NOMO-1 treated with dmso at 0.1 percent for 144 hours (cell line): ENCODE measurements at regions not wholly inside any gene's neighbourhood (a gene's known extent, or its start where the extent isn't known, plus 50 kb on each side); places are given as distances from the start of the nearest gene placed in this dataset.
"Not testable (repeated sequence)": the region's sequence is repeated elsewhere in the genome, so short reads cannot be mapped to it uniquely, and the experiment has no call there.

Experiments used
- DNase-seq: peaks from one replicate; lab custom pipeline; 2025; ENCODE audit not compliant: unreplicated experiment; lab: John Stamatoyannopoulos, UW

DNA sequence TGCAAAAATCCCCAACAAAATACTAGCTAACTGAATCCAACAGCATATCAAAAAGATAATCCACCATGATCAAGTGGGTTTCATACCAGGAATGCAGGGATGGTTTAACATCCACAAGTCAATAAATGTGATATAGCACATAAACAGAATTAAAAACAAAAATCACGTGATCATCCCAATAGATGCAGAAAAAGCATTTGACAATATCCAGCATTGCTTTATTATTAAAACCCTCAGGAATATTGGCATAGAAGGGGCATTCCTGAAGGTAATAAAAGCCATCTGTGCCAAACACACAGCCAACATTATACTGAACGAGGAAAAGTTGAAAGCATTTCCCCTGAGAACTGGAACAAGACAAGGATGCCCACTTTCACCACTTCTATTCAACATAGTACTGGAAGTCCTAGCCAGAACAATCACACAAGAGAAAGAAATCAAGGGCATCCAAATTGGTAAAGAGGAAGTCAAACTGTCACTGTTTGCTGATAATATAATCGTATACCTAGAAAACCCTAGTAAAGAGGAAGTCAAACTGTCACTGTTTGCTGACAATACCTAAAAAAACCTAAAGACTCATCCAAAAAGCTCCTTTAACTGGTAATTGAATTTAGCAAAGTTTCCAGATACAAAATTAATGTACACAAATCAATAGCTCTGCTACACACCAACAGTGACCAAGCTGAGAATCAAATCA is 109.8 kb downstream of the RNASET2 start:
- not testable (repeated sequence) for DNase-seq

DNA sequence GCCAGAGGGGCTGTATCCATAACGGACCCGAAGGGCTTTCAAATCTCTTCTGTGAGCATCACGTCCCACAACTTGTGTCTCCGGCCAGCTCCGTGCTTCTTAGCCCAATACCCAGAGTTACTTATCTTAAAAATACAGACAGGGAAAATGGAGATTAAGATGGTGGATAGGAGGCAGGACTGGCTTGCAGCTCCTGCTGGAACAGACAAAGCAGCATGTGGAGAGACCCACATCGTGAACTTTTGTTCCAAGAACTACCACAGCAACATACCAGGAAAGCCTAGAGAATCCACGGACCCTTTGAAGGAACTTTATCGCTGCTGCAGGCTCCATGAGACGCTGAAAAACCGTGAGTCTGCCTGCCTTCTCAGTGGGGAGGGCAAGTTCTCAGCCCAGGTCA is 113.7 kb downstream of the RNASET2 start:
- no peak for DNase-seq

DNA sequence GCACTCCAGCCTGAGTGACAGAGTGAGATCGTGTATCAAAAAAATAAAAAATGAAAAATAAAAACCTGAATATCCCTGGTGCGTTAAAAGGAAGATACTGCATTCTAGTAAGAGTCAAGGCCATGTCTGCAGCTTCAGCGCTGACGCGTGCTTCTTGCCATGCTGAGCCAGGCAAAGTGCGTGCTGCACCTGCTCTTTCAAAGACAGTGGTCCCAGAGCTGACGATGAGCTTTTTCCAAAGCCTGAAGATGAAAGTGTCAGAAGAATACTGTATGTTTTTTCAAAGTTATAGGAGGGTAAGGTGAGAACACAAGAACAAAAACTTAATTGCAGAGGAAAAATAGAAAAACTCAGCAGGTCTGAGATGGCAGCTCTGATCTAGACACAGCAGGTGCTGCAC is 115.1 kb downstream of the RNASET2 start:
- DNase-seq: no peak

DNA sequence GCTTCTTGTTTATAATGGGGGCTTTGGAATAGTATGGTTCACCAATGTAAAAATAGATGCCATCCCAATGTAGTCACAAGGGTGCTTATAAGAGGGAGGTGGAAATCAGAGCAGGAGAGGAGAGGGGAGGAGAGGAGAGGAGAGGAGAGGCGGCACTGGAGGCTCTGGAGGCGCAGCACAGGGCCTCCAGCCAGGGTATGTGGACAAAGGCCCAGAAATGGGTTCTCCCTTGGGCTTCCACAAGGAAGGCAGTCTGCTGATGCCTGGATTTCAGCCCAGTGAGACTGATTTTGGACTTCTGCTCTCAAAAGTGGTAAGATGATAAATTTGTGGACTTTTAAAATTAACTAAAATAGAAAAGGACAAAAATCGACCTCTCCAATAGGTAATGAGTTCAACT is 116.8 kb downstream of the RNASET2 start:
- no peak for DNase-seq

DNA sequence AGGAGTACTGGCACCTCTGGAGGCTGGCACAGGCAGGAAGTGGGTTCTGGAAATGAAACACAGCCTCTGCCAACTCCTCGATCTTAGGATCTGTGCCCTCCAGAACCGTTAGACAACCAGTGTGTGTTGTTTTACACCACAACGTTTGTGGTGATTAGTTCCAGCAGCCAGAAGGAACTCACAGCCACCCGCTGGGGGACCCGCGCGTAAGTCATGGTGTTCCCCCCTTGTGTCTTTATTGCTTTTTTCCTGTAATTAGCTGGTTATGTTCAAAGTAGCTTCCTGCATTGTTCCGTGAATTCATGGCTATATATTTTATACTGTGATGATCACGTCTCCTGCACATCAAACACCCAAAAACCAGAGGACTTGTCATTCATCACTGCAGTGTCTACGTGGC is 117.4 kb downstream of the RNASET2 start:
- DNase-seq: no peak

DNA sequence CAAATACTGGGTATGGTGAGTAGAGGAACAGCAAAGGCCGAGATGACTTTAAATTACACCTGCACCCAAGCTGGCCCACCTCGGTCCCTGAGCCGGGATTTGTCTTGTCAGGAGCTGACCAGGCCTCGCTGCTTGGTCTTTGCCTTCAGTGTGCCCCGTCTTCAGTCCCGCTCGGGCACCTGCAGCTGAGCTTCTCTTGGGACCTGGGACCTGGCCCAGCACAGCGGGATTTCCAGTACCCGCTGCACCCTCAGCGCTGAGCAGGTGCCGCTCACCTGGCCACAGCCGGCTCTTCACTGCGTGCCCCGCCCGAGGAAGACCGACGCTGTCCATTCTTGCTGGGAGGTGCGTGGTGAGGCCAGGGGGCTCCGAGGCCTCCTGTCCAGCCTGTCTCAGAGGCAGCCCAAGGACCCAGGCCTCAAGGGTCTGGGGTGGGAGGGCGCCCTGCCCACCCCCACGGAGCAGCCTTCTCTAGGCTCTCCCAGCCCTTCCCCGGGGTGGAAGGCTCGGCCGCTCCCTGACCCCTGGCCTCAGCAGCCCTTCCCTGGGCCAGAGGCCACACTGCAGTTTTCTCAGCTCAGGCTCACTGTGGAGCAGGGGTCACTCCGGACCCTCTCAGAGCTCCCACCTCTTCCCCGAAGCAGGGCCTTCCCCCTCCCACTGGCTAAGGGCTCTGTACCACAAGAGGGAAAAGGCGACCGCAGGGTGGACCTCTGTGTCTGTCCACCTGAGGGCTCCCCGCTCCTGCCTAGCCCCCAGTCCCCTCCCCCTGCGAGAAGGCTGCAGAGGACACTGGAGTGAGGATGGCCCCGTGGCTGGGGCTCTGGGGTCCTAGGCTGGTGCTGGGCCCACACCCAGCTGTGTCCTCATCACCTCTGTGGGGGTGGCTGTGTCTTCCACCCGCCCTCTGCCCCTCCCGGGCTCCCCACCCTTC is 119.3 kb downstream of the RNASET2 start:
- no peak for DNase-seq

DNA sequence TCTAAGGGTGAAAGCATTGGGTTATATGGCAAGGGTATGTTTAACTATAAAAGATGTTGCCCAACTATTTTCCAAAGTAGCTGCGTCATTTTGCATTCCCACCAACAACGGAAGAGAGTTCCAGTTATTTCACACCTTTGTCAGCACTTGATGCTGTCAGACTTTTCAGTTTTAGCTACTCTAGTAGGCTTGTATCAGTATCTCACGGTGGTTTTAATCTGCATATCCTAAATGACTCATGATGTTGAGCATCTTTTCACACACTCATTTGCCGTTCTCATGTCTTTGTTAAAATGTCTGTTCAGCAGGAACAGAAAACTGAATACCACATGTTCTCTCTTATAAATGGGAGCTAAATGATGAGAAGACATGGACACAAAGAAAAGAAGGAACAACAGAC is 122.3 kb downstream of the RNASET2 start:
- no peak for DNase-seq

DNA sequence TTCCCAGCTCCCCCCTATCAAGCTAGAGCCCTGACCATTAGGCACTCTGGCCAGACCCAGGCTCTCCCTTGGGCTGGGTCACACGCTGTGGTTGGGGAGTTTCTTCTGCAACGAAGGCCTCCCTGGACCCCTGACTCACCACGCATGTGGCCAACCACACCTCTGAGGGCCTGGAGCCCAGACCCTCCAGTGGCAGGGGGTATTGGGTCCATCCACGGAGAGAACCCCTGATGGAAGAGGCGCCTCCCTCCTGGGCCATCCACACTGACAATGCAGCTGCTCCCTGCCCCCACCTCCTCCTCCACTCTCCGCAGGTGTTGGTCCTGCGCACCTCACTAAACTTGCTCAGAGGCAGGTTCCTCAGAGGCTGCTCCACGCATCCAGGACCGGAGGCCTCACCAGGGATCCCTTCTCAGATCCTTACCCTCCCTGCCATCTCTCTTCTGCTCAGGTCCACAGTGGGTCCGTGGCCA is 125.4 kb downstream of the RNASET2 start:
- DNase-seq: no peak

DNA sequence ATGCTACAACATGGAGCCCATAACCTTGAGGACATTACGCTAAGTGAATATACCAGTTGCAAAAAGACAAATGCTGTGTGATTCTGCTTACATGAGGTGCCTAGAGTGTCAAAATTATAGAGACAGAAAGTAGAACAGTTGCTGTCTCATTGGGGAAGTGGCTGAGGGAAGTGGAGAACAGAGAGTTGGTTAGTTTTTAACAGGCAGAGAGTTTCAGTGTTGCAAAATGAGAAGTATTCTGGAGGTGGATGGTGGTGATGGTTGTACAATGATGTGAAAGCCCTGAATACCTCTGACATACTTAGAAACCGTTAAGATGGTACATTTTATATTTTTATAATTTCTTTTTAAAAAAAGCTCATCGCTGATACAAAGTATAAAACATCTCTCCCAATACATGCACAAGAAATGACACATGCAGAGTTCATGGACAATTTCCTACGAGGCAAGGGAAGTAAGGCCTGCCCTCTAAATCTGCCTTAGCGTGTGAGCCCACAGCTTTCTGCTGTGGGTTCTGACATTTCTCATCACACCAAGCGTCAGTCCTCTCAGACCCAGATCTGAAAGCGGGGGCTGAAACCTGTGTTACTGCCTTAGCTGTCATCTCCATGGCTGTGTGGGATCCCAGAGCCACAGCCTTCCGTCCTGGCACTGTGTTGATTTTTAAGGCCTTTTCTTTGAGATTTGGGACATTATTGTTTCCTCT is 126.0 kb downstream of the RNASET2 start:
- DNase-seq: peak; percentile 84

DNA sequence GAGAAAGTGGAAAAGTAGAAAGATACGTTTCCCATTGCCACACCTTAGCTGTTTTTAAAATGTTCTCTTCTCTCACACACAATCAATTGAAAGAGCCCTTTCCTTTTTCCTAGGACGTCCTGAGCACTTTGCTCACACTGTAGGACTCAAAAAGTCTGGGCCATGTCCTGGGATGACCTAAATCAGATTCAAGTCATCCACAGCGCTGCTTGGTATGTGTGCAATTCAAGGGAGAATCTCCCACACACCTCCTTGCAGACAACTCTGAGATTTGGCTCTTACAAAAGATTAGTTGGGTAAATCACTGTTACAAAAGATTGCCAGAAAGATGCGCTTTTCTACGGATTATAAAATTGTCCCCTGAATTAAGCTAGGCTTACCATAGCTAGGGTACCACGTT is 130.1 kb downstream of the RNASET2 start:
- DNase-seq: no peak

DNA sequence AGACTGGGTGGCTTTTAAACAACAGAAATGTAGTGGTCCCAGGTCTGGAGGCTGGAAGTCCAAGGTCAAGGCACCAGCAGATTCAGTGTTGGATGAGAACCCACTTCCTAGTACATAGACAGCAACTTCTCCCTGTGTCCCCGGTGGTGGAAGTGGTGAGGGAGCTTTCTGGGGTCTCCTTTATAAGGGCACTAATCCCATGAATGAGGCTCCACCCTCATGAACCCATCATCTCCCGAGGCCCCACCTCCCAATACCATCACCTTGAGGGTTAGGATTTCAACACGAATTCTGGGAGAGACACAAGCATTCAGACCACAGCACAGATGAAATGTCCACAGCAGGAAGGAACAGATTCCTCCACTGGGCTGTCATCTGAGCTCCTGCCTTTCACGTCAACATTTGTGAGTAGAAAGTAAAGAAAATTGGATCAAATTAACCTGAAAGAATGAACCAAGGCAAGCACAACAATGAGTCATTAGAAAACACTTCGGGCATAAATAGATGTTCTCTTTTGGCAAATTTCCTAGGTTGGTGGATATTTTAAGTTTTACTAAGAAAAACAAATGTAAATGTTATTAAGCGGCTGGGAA is 130.7 kb downstream of the RNASET2 start:
- DNase-seq: no peak

DNA sequence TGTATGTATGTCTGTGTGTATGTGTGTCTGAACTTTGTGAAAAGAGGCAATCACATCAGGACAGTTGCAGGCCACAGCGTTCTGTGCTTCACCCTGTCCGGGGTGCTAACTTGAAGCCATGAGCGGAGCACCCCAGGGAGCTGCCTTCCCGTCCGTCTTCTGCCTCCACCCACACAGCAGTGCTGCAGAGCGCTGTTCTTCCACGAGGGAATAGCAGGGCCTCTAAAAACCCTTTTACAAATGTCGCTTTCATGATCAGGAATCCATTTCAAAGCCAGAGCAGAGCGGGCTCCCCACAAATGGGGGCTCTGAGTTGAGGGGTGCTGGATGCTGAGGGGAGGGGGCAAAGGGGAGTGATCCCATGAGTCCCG is 131.5 kb downstream of the RNASET2 start:
- DNase-seq: no peak

DNA sequence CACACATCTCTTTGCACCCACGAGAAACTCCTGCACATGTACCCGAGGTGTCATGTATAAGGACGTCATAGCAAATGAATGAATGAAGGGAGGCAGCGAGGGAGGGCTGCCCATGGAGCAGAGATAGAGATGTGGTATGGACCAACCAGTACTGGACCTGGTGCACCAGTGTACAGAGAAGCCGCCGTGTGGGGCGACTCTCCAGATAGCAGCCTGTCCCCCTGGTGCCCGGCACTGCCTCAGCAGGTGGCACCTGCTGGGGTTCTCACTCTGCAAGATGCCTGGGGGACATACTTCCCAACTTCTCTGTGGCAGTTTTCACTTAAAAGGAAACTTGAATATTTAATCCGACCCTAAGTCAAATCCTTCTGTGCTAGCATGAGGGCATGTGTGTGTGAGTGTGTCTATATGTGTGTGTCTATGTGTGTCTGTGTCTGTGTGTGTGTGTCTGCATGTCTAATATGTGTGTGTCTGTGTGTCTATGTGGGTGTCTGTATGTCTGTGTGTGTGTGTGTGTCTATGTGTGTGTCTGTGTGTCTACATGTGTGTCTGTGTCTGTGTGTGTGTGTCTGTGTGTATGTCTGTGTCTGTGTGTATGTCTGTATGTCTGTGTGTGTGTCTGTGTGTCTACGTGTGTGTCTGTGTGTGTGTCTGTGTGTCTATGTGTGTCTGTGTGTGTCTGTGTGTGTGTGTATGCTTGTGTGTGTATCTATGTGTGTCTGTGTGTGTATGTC is 132.0 kb downstream of the RNASET2 start:
- DNase-seq: no peak

DNA sequence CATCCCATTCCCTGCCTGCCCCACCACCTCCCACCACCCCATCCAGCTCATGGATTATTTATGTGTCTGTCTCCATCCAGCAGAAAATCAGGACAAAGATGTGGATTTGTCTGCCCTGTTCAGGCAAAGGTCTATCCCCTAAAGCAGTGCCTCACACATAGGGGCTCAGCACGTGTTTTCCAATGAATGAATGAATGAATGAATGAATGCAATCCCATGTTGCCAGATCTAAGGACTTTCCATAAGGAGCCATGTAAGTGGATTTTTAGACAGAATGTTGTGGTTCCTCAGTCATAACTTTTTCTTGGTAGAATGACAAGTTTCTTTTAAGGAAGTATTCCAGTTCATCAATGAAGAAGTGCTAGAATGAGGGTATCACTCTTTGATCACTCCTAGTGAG is 133.7 kb downstream of the RNASET2 start:
- no peak for DNase-seq

DNA sequence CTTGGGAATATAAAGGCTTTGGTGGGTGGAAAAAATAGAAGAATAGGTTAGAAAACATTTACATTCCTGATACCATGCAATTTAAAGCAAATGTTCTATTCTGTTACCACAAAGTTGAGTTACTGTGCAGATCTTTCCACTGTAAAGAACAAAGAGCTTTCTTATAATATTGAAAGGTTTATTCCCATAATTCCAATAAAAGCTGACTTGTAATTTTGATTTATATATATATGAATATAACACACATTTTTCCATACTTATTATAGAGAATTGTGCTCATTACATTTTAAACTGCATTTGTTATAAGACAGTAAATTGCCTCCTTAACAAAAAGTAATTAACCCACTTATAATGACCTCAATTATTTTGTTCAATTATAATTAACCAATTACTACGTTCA is 135.9 kb downstream of the RNASET2 start:
- no peak for DNase-seq

DNA sequence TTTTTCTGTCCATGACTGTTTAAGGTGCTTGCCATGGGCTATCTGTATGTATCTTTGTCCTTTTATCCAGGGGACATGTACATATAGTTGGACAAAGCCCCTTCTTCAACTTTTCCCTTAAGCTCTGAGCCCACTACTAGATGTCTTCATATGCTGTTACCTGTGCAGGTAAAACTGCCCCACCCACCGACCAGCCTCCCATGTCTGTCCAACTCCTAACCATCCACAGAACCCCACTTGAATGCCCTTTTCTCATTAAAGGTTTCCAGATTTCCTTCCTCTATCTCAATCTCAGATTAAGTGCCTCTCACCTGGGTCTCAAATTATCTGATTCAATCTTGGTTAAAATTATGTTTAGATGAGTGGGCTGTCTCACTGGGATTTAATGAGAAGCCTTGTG is 136.3 kb downstream of the RNASET2 start:
- DNase-seq: no peak

DNA sequence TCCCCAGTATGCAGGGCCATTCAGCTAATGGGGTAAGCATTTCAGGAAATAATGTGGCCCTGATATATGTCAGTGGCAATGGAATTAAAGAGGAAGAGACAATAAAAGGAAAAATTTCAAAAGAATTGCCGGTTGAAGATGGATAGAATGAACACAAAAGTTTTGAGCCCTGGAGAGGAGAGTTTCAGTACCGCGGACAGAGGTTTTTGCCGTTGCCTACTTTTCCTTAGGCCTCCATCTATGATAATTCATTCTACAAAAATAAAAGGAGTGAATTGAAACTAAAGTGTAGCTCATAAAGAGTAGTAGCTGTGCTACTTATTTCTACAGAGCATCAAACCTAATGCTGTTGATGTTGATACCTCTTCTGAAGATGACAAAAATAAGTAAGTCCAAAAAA is 140.7 kb downstream of the RNASET2 start:
- DNase-seq: no peak

DNA sequence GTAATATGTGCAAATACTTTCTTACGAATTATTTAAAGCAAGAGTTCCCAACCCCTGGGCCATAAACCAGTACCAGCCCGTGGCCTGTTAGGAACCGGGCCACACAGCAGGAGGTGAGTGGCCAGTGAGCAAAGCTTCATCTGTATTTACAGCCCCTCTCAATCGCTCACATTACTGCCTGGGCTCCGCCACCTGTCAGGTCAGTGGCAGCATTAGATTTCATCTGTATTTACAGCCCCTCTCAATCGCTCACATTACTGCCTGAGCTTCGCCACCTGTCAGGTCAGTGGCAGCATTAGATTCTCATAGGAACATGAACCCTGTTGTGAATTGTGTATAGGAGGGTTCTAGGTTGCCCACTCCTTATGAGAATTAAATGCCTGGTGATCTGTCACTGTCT is 142.0 kb downstream of the RNASET2 start:
- DNase-seq: no peak

DNA sequence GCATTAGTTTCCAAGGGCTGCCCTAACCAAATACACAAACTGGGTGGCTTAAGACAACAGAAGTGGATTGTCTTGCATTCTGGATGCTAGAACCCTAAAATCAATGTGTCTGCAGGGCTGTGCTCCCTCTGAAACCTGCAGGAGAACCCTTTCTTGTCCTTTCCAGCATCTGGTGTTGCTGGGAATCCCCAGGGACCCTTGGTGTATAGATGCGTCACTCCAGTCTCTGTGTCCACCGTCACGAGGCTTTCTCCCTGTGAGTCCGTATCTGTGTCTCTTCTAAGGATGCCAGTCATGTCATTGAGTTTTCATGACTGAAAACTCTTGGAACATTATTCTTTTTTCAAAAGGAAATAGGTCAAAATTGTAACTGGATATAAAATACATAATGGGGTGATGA is 142.9 kb downstream of the RNASET2 start:
- no peak for DNase-seq

DNA sequence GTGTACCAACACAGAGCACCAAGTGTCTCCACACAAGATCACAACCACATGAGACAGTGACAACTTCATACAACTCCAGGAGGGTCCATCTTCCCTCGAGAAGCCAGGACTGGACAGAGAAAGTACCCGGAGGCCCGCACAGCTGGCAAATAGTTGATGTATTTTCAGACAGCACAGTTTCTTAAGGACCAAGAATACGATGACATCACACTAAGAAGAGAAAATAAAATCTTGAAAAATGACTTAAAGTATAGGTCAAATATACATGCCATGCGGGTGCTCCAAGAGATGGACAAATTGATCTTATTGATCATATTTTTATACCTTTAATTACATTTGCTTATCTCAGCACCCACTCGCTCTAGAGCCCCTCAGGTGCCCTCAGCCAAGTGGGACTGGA is 145.5 kb downstream of the RNASET2 start:
- no peak for DNase-seq

DNA sequence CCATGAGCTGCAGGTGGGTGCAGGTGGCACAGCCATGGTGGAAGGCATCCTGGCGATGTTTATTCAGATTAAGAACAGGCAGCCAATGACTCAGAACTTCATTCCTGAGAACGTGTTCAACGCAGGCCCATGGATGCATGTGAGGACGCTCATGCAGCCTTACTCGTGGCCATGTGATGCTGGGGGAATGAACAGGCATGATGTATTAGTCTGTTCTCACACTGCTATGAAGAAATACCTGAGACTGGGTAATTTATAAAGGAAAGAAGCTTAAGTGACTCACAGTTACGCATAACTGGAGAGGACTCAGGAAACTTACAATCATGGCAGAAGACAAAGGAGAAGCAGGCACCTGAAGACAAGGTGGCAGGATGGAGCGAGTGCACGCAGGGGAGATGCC is 146.6 kb downstream of the RNASET2 start:
- no peak for DNase-seq
